ENCODE measurements at regions not wholly inside any gene's neighbourhood (a gene's known extent, or its start where the extent isn't known, plus 50 kb on each side); places are given as distances from the start of the nearest gene placed in this dataset.

DNA sequence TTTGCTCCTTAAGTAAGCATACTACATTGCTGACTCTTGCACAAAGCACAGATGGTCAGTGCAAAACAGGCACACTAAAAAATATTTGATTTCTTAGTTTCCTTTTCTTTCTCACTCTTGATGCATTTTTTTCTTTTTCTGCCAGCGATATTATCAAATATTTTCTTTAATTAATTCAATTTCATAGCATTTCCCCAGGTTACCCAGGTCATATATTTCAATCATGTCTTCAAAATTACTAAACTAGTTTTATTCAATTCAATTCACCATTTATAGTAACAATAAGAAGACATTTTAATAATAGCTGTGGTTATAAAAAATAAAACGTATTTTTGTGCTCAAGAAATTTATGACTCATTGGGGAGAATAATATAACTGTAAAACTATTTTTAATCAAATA lies 421.2 kb downstream of the GASK1B start:
- no peak overlapping the region for H3K4me3 ChIP-seq (ENCODE audit: low read depth, low read length)
- DNase-seq (ENCODE audit: low read depth), result no peak
- TF ChIP-seq, protein P1, sequence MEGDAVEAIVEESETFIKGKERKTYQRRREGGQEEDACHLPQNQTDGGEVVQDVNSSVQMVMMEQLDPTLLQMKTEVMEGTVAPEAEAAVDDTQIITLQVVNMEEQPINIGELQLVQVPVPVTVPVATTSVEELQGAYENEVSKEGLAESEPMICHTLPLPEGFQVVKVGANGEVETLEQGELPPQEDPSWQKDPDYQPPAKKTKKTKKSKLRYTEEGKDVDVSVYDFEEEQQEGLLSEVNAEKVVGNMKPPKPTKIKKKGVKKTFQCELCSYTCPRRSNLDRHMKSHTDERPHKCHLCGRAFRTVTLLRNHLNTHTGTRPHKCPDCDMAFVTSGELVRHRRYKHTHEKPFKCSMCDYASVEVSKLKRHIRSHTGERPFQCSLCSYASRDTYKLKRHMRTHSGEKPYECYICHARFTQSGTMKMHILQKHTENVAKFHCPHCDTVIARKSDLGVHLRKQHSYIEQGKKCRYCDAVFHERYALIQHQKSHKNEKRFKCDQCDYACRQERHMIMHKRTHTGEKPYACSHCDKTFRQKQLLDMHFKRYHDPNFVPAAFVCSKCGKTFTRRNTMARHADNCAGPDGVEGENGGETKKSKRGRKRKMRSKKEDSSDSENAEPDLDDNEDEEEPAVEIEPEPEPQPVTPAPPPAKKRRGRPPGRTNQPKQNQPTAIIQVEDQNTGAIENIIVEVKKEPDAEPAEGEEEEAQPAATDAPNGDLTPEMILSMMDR (IDR thresholded peaks at IDR 0.05; ENCODE audit: insufficient read depth, low read depth, low read length), result no peak

DNA sequence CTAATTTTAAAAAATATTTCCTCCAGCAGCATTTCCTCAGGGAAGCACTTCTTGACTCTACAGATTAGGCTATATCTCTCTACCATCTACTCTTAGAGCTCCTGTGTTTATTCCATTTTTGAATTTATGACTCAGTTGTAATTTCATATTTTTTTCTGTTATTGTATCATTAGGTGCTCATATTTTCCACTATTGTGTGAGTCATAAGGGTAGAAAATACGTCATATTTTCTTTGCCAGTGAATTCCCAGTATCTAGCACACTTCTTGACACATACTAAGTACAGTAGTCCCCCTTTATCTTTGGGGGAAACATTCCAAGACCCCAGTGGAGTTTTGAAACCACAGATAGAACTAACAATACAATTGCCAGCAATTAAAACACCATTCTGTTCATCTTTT lies 431.2 kb downstream of the GASK1B start:
- H3K4me3 ChIP-seq (ENCODE audit: low read depth, low read length), result no peak overlapping the region
- DNase-seq (ENCODE audit: low read depth), result no peak
- TF ChIP-seq, protein P1 (IDR thresholded peaks at IDR 0.05; ENCODE audit: insufficient read depth, low read depth, low read length), result no peak

- TF ChIP-seq, protein P1 (IDR thresholded peaks at IDR 0.05; ENCODE audit: insufficient read depth, low read depth, low read length), result no peak
- no peak overlapping the region for H3K4me3 ChIP-seq (ENCODE audit: low read depth, low read length)
- peak; percentile 17 for DNase-seq (ENCODE audit: low read depth)
These were observed 433.6 kb downstream of the GASK1B start for GRCh38 chr4:157739242-157739641.

- no peak for DNase-seq (ENCODE audit: low read depth)
- TF ChIP-seq, protein P1 (IDR thresholded peaks at IDR 0.05; ENCODE audit: insufficient read depth, low read depth, low read length), result no peak
- H3K4me3 ChIP-seq (ENCODE audit: low read depth, low read length), result no peak overlapping the region
These were observed 444.6 kb downstream of the GASK1B start for GRCh38 chr4:157728215-157728614.

GRCh38 chr4:157727163-157727562 lies 445.7 kb downstream of the GASK1B start:
- H3K4me3 ChIP-seq (ENCODE audit: low read depth, low read length), result no peak overlapping the region
- TF ChIP-seq, protein P1 (IDR thresholded peaks at IDR 0.05; ENCODE audit: insufficient read depth, low read depth, low read length), result no peak
- no peak for DNase-seq (ENCODE audit: low read depth)

GRCh38 chr4:157722146-157722545 lies 450.7 kb downstream of the GASK1B start:
- H3K4me3 ChIP-seq (ENCODE audit: low read depth, low read length), result no peak overlapping the region
- no peak for DNase-seq (ENCODE audit: low read depth)
- TF ChIP-seq, protein P1 (IDR thresholded peaks at IDR 0.05; ENCODE audit: insufficient read depth, low read depth, low read length), result no peak

GRCh38 chr4:157713342-157713741 lies 459.5 kb downstream of the GASK1B start:
- H3K4me3 ChIP-seq (ENCODE audit: low read depth, low read length), result no peak overlapping the region
- TF ChIP-seq, protein P1 (IDR thresholded peaks at IDR 0.05; ENCODE audit: insufficient read depth, low read depth, low read length), result no peak
- DNase-seq (ENCODE audit: low read depth), result peak; percentile 3
